HUES48 (cell line): ENCODE measurements at regions not wholly inside any gene's neighbourhood (a gene's known extent, or its start where the extent isn't known, plus 50 kb on each side); places are given as distances from the start of the nearest gene placed in this dataset.

Experiments used
- H3K27ac ChIP-seq: one replicate; pipeline ENCODE4 v1.7.0; 2013; ENCODE audit warnings: low read depth, low read length, inconsistent platforms
- H3K27me3 ChIP-seq: 2 replicates; pipeline ENCODE4 v1.6.1; 2013; ENCODE audit warnings: mild to moderate bottlenecking, low read length; ENCODE audit not compliant: control insufficient read depth, insufficient read depth
- H3K36me3 ChIP-seq: 2 replicates; pipeline ENCODE4 v1.6.1; 2013; ENCODE audit warnings: low read length; ENCODE audit not compliant: control insufficient read depth, insufficient read depth
- H3K4me1 ChIP-seq: 2 replicates; pipeline ENCODE4 v1.6.1; 2013; ENCODE audit warnings: mild to moderate bottlenecking, low read length; ENCODE audit not compliant: control insufficient read depth, insufficient read depth
- H3K4me3 ChIP-seq: 2 replicates; pipeline ENCODE4 v1.5.1; 2013; ENCODE audit warnings: mild to moderate bottlenecking, low read depth, low read length
- H3K9ac ChIP-seq: 2 replicates; pipeline ENCODE4 v1.6.1; 2013; ENCODE audit warnings: mild to moderate bottlenecking, low read depth, low read length, moderate library complexity
- H3K9me3 ChIP-seq: 2 replicates; pipeline ENCODE4 v1.6.1; 2013; ENCODE audit warnings: low read length; ENCODE audit not compliant: control insufficient read depth, insufficient read depth

GRCh38 chr14:87437158-87437557 lies 555.8 kb downstream of the GALC start:
- peaks cover 2% of the 10 kb centered on the region; the same call in 1 of the 2 replicates for H3K4me1 ChIP-seq
- no peaks in the 10 kb centered on the region for H3K9me3 ChIP-seq
- no peak overlapping the region for H3K4me3 ChIP-seq
- no peak overlapping the region for H3K9ac ChIP-seq
- H3K36me3 ChIP-seq: no peaks in the 10 kb centered on the region
- no peak overlapping the region for H3K27ac ChIP-seq
- H3K27me3 ChIP-seq: no peaks in the 10 kb centered on the region

GRCh38 chr14:87434680-87435079 lies 558.3 kb downstream of the GALC start:
- H3K9ac ChIP-seq: no peak overlapping the region
- no peaks in the 10 kb centered on the region for H3K9me3 ChIP-seq
- peak overlapping the region; percentile 56 for H3K27ac ChIP-seq
- no peaks in the 10 kb centered on the region for H3K36me3 ChIP-seq
- H3K4me3 ChIP-seq: no peak overlapping the region
- no peaks in the 10 kb centered on the region for H3K27me3 ChIP-seq
- peaks cover 2% of the 10 kb centered on the region; the same call in 1 of the 2 replicates for H3K4me1 ChIP-seq

- no peaks in the 10 kb centered on the region for H3K9me3 ChIP-seq
- H3K4me1 ChIP-seq: peaks cover 2% of the 10 kb centered on the region; the same call in 1 of the 2 replicates
- H3K36me3 ChIP-seq: no peaks in the 10 kb centered on the region
- H3K27me3 ChIP-seq: no peaks in the 10 kb centered on the region
- H3K9ac ChIP-seq: no peak overlapping the region
- no peak overlapping the region for H3K4me3 ChIP-seq
- H3K27ac ChIP-seq: peak overlapping the region; percentile 56
Measured at GRCh38 chr14:87434011-87434410, 559.0 kb downstream of the GALC start.

- Histone ChIP-seq H3K9me3 (no peaks in the 10 kb centered on the region), H3K27me3 (no peaks in the 10 kb centered on the region), H3K4me3 (no peak overlapping the region), H3K4me1 (peaks cover 2% of the 10 kb centered on the region; the same call in 1 of the 2 replicates), H3K27ac (no peak overlapping the region), H3K36me3 (no peaks in the 10 kb centered on the region), H3K9ac (no peak overlapping the region)
Measured at GRCh38 chr14:87432698-87433097, 560.3 kb downstream of the GALC start.

- H3K9ac ChIP-seq: no peak overlapping the region
- H3K27me3 ChIP-seq: no peaks in the 10 kb centered on the region
- 0 out of 2 replicates have a peak, but pooled peaks cover 2% of the 10 kb centered on the region for H3K4me1 ChIP-seq
- no peak overlapping the region for H3K27ac ChIP-seq
- no peak overlapping the region for H3K4me3 ChIP-seq
- H3K36me3 ChIP-seq: no peaks in the 10 kb centered on the region
- no peaks in the 10 kb centered on the region for H3K9me3 ChIP-seq
Measured at GRCh38 chr14:87430810-87431209, 562.2 kb downstream of the GALC start.

GRCh38 chr14:87430214-87430613 lies 562.8 kb downstream of the GALC start:
- Histone ChIP-seq H3K4me3 (no peak overlapping the region), H3K4me1 (0 out of 2 replicates have a peak, but pooled peaks cover 2% of the 10 kb centered on the region), H3K9ac (no peak overlapping the region), H3K27me3 (no peaks in the 10 kb centered on the region), H3K36me3 (no peaks in the 10 kb centered on the region), H3K9me3 (no peaks in the 10 kb centered on the region), H3K27ac (no peak overlapping the region)

- Histone ChIP-seq H3K36me3 (no peaks in the 10 kb centered on the region), H3K4me1 (no peaks in the 10 kb centered on the region), H3K27ac (no peak overlapping the region), H3K27me3 (no peaks in the 10 kb centered on the region), H3K9me3 (peaks cover 36% of the 10 kb centered on the region), H3K9ac (no peak overlapping the region), H3K4me3 (no peak overlapping the region; the same call in 1 of the 2 replicates)
Measured at GRCh38 chr14:87419925-87420324, 573.1 kb downstream of the GALC start.

GRCh38 chr14:87411370-87411769 lies 581.6 kb downstream of the GALC start:
- Histone ChIP-seq H3K36me3 (no peaks in the 10 kb centered on the region), H3K9ac (no peak overlapping the region), H3K27me3 (no peaks in the 10 kb centered on the region), H3K4me3 (no peak overlapping the region), H3K4me1 (peaks cover 15% of the 10 kb centered on the region), H3K9me3 (no peaks in the 10 kb centered on the region), H3K27ac (no peak overlapping the region)

- peak overlapping the region; percentile 68 for H3K27ac ChIP-seq
- no peaks in the 10 kb centered on the region for H3K27me3 ChIP-seq
- H3K9me3 ChIP-seq: no peaks in the 10 kb centered on the region
- no peak overlapping the region for H3K4me3 ChIP-seq
- H3K36me3 ChIP-seq: no peaks in the 10 kb centered on the region
- no peak overlapping the region for H3K9ac ChIP-seq
- peaks cover 15% of the 10 kb centered on the region for H3K4me1 ChIP-seq
Measured at GRCh38 chr14:87409393-87409792, 583.6 kb downstream of the GALC start.

GRCh38 chr14:87407344-87407743 lies 585.6 kb downstream of the GALC start:
- H3K27ac ChIP-seq: no peak overlapping the region
- H3K9me3 ChIP-seq: no peaks in the 10 kb centered on the region

GRCh38 chr14:87405563-87405962 lies 587.4 kb downstream of the GALC start:
- no peaks in the 10 kb centered on the region for H3K27me3 ChIP-seq
- H3K36me3 ChIP-seq: no peaks in the 10 kb centered on the region
- H3K4me3 ChIP-seq: no peak overlapping the region
- H3K4me1 ChIP-seq: peaks cover 15% of the 10 kb centered on the region
- H3K27ac ChIP-seq: no peak overlapping the region
- H3K9ac ChIP-seq: no peak overlapping the region
- no peaks in the 10 kb centered on the region for H3K9me3 ChIP-seq

More at GRCh38 chr14:87407344-87407743, 585.6 kb downstream of the GALC start:
- H3K4me3 ChIP-seq: no peak overlapping the region
- peaks cover 15% of the 10 kb centered on the region for H3K4me1 ChIP-seq
- no peak overlapping the region for H3K9ac ChIP-seq
- H3K36me3 ChIP-seq: no peaks in the 10 kb centered on the region
- no peaks in the 10 kb centered on the region for H3K27me3 ChIP-seq

GRCh38 chr14:87397499-87397898 lies 595.5 kb downstream of the GALC start:
- H3K36me3 ChIP-seq: no peaks in the 10 kb centered on the region
- no peak overlapping the region for H3K9ac ChIP-seq
- no peak overlapping the region for H3K27ac ChIP-seq
- no peaks in the 10 kb centered on the region for H3K4me1 ChIP-seq
- no peak overlapping the region for H3K4me3 ChIP-seq
- no peaks in the 10 kb centered on the region for H3K9me3 ChIP-seq
- no peaks in the 10 kb centered on the region for H3K27me3 ChIP-seq
